HG03025 (cell line): ENCODE measurements at regions not wholly inside any gene's neighbourhood (a gene's known extent, or its start where the extent isn't known, plus 50 kb on each side); places are given as distances from the start of the nearest gene placed in this dataset.

ENCODE experiments used
- ATAC-seq: cut with Tn5 transposase; IDR thresholded peaks from one replicate; pipeline ENCODE4 v1.9.1; 2021; ENCODE audit warnings: mild to moderate bottlenecking, moderate library complexity; ENCODE audit not compliant: unreplicated experiment, low FRiP score

DNA sequence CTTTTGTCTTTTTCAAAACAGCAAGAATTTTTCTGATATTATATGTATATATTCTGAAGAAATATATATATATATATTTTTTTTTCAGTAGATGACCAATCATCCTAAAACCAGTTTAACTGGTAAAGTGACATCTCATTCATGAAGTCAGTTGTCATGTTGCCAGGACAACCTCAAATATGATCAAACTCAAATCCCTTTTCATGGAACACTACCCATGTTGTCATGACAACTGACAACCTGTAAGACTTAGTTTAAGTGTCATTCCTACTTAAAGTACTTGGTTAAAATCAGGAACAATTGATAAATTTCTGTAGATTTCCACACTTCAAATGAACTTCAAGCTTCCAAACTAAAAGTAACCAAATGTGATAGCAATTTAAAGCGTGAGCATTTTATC, 101.8 kb upstream of the ERBB4 start:
- ATAC-seq: no peak

DNA sequence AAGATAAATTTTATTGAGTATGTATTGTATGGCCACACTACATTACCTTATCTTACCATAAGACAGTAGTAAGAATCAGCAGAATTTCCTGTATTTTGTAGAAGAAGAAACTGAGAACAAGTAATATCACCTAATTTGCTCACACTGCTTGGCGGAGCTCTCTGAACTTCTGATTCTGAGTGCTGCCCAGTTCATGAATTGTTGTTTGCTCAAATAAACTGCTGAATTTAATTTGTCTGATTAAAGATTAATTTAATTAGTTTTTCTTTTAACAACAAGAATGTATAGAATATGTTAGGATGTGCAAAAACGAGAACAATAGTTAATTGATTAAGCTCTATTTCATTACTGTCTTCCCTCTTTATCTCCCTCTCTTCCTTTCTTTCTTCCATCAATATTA, 100.1 kb upstream of the ERBB4 start:
- ATAC-seq: no peak

DNA sequence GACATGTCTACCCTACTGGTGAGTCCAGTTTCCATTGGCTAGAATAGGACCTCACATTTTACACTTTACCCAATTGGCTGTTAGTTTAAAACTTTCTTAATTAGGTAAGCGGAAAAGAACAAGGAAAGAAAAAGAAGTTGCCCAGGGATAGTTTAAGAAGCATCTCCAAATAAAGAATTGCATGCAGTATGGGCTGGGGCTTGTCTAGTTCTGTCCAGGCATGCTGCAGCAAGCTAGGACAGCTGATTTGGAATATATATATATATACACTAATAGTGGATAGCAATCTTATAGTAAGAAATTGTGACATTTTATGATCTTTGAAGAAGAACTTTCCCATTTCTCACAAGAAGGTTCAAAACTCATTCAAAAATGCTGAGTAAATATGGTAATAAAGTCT, 90.0 kb upstream of the ERBB4 start:
- ATAC-seq: no peak

DNA sequence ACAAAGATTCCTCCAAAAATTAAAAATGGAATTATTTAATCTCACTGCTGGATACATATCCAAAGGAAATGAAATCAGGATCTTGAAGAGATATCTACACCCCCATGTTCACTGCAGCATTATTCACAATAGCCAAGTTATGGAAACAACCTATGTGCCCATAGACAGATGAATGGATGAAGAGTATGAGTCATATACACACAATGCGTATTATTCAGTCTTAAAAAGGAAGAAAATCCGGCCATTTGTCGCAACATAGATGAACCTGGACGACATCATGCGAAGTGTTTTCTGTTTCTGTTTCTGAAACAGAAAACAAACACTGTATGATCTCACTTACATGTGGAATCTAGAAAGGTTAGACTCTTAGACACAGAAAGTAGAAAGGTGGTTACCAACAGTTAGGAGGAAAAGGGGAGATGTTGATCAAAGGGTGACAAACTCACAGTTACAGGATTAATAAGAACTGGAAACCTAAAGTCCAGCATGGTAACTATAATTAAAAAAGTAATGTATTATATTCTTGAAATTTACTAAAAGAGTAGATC, 87.8 kb upstream of the ERBB4 start:
- no peak for ATAC-seq

DNA sequence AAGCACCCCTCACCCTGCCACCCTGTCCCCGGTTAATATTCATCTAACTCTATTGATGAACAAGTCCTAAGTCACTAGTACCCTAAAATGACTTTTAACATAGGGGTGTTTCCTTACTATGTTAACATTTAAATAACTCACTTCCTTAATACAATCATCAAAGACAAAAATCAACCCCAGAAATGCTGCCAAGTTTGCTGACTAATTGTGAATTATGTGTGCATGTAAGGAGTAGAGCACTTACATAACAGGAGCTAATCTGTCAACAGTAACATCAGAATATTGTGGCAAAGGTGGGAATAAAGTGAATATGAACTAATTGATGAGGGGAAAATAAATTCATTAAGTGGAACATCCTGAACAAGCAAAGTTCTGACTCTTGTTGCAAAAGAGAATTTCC, 81.4 kb upstream of the ERBB4 start:
- ATAC-seq: no peak

DNA sequence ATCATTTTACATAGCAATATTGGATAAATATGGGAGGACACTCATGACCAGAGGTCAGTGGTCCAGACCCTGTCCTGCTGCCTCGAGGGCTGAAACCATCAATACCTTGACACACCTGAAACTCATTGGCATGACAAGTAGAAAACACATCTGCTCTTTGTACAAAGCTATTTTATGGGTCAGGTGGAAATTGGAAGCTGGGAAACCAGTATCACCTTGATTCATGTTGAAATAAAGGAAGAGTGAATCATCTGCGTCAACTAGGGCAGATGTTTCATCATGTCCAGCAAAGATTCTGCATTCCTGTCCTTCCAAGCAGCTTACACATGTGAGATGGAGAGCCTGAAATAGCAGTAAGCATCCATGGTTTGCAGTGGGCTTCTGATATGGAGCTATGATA, 80.0 kb upstream of the ERBB4 start:
- ATAC-seq: no peak

DNA sequence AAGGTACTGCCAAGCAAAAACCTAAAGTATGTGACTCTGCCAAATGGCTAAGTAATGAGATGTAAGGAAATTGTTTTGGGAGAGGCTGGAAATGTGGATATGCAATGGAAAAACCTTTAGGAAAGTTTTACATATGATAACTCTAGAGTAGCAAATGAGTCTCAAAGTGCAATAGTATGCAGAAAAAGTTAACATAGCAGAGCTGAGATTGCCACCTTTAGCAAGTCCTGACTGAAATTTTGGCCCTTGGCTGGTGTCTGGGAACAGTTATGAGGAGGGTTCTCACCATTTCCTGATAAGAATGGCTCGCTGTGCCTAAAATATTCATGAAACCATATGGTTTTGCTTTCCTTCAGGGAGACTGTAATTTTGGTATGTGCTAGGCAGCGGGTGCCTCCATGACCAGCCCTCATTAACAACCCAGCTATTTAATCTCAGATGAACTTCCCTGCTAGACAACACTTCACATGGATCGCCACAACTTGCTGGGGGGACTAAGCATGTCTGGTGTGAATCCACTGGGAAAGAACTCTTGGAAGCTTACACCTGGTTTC, 72.3 kb upstream of the ERBB4 start:
- ATAC-seq: no peak

DNA sequence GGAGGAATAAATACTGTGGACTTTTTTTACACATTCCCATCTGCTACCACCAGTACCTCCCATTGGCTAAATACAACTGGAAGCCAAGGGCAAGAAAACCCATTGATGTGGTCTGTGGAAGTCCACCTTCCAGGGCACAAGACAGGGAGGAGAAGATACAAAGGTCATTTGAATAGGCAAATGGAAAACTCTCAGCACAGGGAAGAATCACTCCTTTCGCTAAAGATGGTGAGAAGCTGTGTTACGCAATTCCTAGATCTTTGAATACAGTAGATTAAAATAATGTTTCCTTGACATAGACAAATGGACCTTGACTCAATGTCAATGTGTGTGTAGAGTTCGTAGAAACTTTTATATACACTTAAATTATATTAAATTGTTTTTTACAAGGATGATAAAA, 70.9 kb upstream of the ERBB4 start:
- no peak for ATAC-seq

DNA sequence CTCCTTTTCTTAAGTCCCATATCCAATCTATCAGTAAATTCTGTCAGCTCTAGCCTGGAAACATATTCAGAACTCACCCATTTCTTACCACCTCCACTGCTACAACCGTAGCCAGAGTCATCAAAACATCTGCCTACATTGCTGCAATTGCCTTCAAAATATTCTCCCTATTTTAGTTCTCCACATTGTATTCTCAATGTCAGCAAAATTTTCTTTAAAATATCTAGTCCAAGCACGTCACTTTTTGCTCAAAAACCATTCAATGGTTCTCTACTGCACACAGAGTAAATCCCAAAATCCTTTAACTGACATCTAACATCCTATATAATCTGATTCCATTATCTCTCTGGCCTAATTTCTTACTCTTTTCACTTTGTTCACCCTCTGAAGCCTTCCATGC, 68.5 kb upstream of the ERBB4 start:
- ATAC-seq: no peak

DNA sequence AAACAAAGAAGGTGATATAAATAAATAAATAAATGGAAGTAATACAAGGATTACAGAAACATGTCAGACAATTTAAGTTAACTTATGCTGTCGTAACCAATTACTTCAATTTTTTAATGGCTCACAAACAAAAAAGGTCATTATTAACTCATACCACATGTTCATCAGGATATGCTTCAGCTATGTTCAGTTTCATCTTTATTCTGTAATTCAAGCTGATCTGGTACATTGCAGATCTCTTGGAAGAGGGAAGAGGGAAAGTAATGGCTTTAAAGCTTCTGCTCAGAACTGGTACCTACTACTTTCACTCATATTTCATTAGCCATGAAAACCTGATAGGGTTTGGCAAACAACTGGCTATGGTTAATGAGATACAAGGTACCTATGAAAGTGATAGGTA, 67.6 kb upstream of the ERBB4 start:
- ATAC-seq: no peak

DNA sequence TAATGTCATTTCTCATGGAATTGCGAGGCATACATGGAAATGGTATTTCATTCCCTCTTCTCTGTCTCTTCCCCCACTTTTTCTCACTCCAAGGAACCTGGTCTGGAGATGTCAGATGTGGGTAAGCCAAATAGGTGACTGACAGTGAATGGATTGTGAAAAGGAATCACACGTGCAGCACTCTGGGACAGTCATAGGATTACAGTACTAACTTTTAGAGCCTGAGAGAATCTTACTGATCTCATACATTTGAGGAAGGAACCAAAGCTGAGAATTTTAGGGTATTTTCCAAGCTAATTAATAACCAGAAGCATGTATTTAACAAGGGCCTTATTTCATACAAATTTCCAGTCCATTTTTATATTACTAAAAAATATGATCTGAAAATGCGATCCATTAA, 58.1 kb upstream of the ERBB4 start:
- no peak for ATAC-seq

DNA sequence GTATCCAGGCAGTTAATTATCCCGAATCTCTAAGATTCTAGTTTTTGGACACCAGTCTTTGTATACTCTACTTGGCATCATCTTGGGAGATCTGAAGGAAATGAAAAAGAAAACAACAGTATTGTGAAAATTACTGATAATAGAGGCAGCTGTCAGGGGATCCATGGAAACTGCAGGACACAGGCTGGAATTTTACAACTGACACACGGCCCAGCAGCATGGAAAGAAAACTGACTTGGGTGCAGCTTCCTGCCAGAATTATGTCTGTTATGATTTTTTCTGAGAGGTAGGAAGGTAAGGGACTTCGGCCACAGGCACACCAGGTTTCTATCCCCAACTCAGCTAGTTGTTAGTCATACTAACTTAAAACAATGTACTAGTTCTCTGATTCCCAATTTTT, 57.7 kb upstream of the ERBB4 start:
- ATAC-seq: no peak

DNA sequence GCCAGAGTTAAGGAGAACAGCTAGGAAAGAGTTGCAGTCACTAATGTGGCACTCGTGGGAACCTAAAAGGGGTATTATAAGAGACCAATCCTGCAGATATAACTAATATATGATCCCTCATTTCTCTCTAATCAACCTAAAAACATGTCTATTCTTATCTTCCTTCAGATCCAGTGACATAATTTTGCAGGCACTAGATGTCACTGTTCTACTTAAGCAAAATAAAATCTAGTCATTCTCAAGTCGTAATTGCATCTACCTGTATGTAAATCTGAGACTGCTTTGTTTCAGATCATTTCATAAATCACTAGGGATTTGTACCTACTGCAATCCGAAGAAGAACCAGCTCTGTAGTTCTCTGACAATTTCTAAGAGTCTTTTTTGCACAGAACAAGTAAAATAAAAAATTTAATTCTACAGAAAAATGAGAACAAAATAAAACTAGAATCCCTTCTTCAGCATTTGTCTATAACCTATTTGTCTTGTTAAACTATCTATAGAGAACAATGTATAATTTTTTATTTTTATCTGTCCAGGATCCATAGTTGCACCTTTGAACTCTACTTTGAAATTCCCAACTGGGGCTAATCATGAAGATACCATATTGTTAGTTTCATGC, 56.5 kb upstream of the ERBB4 start:
- no peak for ATAC-seq

DNA sequence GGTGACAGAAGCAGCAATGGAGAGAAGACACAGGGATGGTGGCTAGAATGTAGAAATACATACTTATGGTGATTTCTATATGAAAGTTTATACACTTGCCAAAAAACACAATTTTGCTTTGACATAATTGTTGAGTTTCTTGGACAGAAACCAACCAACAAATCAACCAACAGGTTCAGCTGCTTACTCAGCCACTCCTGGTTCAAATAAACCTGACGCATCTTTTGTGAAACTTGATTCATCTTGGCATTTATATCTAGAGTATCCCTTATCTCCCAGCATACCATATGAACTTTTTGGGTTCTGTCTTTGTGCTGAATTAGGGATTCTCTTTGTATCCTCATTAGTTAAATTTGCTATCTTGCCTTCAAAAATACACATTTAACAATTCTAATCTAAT, 54.1 kb upstream of the ERBB4 start:
- no peak for ATAC-seq
